SK-N-SH (cell line): ENCODE measurements at regions not wholly inside any gene's neighbourhood (a gene's known extent, or its start where the extent isn't known, plus 50 kb on each side); places are given as distances from the start of the nearest gene placed in this dataset.

Source experiments
- FOXM1 ChIP-seq: IDR thresholded peaks from 2 replicates; pipeline ENCODE4 v1.4.0; 2012; ENCODE audit warnings: low read depth, mild to moderate bottlenecking
- MEF2A ChIP-seq: IDR thresholded peaks from 2 replicates; pipeline ENCODE4 v1.4.0; 2012; ENCODE audit warnings: low read depth, borderline replicate concordance
- TF ChIP-seq, protein P1 (sequence below): fragments of 200-600 bp; sonication (generic); IDR thresholded peaks from 2 replicates; pipeline ENCODE4 v1.6.1; 2017; ENCODE audit warnings: antibody characterized with exemption, mild to moderate bottlenecking, moderate library complexity
- TF ChIP-seq, protein P2 (sequence below): IDR thresholded peaks from 2 replicates; pipeline ENCODE4 v1.6.1; 2012; ENCODE audit warnings: mild to moderate bottlenecking, low read depth, low read length, moderate library complexity

DNA sequence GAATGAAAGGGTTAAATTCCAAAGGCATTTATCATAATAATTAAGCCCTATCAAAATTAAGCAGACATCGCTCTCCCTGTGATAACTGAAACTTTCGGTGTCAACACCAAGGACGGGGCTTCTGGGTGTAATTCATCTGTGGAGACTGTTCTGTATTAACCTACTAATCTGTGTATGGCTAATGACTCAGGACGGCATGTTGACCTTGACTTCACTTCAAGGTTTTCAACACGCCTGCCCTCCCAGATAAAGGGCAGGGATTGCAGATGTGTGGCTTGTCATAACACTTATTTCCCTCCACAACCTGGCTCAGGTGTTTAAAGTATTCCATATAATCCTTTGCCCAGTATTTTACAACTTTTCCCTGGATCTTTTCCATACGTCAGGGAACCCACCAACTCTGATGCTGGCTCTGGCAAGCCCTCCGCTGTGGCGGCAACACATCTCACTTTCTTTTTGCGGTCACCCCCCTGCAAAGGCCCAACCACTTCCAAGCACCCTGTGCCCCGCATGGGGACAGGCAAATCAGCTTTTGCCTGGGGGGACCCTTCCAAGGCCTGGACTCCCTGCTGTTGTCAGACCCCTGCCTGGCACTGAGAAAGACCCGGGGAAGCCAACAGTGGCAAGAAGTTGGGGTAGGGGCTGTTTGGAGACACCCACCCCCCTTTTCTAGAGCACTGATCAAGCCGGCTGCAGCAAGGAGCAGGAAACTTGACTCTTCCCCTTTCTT lies 93.2 kb upstream of the MEF2A start:
- TF ChIP-seq FOXM1 (no peak), MEF2A (no peak)
- TF ChIP-seq, protein P1, sequence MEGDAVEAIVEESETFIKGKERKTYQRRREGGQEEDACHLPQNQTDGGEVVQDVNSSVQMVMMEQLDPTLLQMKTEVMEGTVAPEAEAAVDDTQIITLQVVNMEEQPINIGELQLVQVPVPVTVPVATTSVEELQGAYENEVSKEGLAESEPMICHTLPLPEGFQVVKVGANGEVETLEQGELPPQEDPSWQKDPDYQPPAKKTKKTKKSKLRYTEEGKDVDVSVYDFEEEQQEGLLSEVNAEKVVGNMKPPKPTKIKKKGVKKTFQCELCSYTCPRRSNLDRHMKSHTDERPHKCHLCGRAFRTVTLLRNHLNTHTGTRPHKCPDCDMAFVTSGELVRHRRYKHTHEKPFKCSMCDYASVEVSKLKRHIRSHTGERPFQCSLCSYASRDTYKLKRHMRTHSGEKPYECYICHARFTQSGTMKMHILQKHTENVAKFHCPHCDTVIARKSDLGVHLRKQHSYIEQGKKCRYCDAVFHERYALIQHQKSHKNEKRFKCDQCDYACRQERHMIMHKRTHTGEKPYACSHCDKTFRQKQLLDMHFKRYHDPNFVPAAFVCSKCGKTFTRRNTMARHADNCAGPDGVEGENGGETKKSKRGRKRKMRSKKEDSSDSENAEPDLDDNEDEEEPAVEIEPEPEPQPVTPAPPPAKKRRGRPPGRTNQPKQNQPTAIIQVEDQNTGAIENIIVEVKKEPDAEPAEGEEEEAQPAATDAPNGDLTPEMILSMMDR: no peak
- TF ChIP-seq, protein P2, sequence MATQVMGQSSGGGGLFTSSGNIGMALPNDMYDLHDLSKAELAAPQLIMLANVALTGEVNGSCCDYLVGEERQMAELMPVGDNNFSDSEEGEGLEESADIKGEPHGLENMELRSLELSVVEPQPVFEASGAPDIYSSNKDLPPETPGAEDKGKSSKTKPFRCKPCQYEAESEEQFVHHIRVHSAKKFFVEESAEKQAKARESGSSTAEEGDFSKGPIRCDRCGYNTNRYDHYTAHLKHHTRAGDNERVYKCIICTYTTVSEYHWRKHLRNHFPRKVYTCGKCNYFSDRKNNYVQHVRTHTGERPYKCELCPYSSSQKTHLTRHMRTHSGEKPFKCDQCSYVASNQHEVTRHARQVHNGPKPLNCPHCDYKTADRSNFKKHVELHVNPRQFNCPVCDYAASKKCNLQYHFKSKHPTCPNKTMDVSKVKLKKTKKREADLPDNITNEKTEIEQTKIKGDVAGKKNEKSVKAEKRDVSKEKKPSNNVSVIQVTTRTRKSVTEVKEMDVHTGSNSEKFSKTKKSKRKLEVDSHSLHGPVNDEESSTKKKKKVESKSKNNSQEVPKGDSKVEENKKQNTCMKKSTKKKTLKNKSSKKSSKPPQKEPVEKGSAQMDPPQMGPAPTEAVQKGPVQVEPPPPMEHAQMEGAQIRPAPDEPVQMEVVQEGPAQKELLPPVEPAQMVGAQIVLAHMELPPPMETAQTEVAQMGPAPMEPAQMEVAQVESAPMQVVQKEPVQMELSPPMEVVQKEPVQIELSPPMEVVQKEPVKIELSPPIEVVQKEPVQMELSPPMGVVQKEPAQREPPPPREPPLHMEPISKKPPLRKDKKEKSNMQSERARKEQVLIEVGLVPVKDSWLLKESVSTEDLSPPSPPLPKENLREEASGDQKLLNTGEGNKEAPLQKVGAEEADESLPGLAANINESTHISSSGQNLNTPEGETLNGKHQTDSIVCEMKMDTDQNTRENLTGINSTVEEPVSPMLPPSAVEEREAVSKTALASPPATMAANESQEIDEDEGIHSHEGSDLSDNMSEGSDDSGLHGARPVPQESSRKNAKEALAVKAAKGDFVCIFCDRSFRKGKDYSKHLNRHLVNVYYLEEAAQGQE: no peak
